K562 (cell line): ENCODE measurements at regions not wholly inside any gene's neighbourhood (a gene's known extent, or its start where the extent isn't known, plus 50 kb on each side); places are given as distances from the start of the nearest gene placed in this dataset.

Experiments
- ATAC-seq: fragments of 200-7000 bp; cut with Tn5 transposase; 3 replicates; pipeline ENCODE4 v1.9.1; 2020; ENCODE audit warnings: moderate library complexity
- BruUV-seq: library from RNA; stranded (reverse); fragments of 400-500 nt; replicated peaks from 2 replicates; lab custom pipeline; 2021; lab: Mats Ljungman, UMichigan
- CTCF ChIA-PET: fragments of 300-600 bp; formaldehyde crosslinking; extraction: SDS; loops from one replicate; lab custom pipeline; 2021; ENCODE audit warnings: low intra/inter-chr PET ratio; lab: Yijun Ruan, JAX
- POLR2A ChIA-PET: fragments of 300-600, 350-650 bp; sonication (Branson Sonifier 250); formaldehyde crosslinking; extraction: SDS; loops from one replicate; lab custom pipeline; 2021; ENCODE audit warnings: antibody characterized with exemption, inconsistent platforms; lab: Yijun Ruan, JAX
- DNase-seq, 4 experiments: peaks; one replicate each; pipeline versions ENCODE4 v3.0.0 to v3.0.0-alpha.2; 2011 to 2018; ENCODE audit warnings: low spot score in 3 of 4, mixed read lengths in 3 of 4; ENCODE audit errors: extremely low read depth in 1 of 4
- FAIRE-seq: peaks from 2 replicates; lab custom pipeline; 2011; peaks lifted over from hg19 to GRCh38; lab: Jason Lieb, UNC
- H2AFZ ChIP-seq: 2 replicates; pipeline ENCODE4 v1.6.0; 2011; ENCODE audit warnings: low read depth, low read length, control low read depth, inconsistent platforms
- H3K27ac ChIP-seq: fragments of 200-600 bp; 3 replicates; pipeline ENCODE4 v1.8.0; 2011; ENCODE audit warnings: low read depth, mild to moderate bottlenecking, control low read depth, inconsistent platforms, low read length, moderate library complexity, mixed read lengths; ENCODE audit errors: extremely low read depth
- H3K27me3 ChIP-seq, 2 experiments: fragments of 300-600 bp in 1 of 2; 2 replicates in 1 of 2; 3 replicates in 1 of 2; pipeline versions ENCODE4 v1.6.0 to v1.8.0; 2011; ENCODE audit warnings: inconsistent platforms in 2 of 2, low read length in 2 of 2, mild to moderate bottlenecking in 1 of 2, mixed read lengths in 1 of 2, moderate library complexity in 1 of 2; ENCODE audit not compliant: control insufficient read depth in 2 of 2, insufficient read depth in 2 of 2
- H3K36me3 ChIP-seq: fragments of 300-600 bp; 3 replicates; pipeline ENCODE4 v1.8.0; 2011; ENCODE audit warnings: mild to moderate bottlenecking, low read length, inconsistent platforms; ENCODE audit not compliant: control insufficient read depth, insufficient read depth
- H3K4me1 ChIP-seq, 2 experiments: fragments of 200-600 bp in 1 of 2; replicated peaks in 1 of 2; 2 replicates in 1 of 2; 3 replicates in 1 of 2; pipeline versions ENCODE4 v1.5.1 to v1.8.0; 2011; ENCODE audit warnings: inconsistent platforms in 2 of 2, low read length in 2 of 2, mild to moderate bottlenecking in 1 of 2, mixed read lengths in 1 of 2, moderate library complexity in 1 of 2; ENCODE audit not compliant: control insufficient read depth in 2 of 2, insufficient read depth in 2 of 2
- H3K4me2 ChIP-seq: 2 replicates; pipeline ENCODE4 v1.6.1; 2011; ENCODE audit warnings: low read length, control low read depth, inconsistent platforms, mixed read lengths; ENCODE audit not compliant: insufficient read depth
- H3K4me3 ChIP-seq: fragments of 200-600 bp; sonication (generic), shearing (Covaris generic); 2 replicates; pipeline ENCODE4 v1.5.1; 2016; ENCODE audit warnings: control low read depth, inconsistent platforms
- H3K79me2 ChIP-seq: fragments of 200-600 bp; 3 replicates; pipeline ENCODE4 v1.8.0; 2011; ENCODE audit warnings: low read length, inconsistent platforms; ENCODE audit not compliant: control insufficient read depth, insufficient read depth
- H3K9ac ChIP-seq, 2 experiments: 2 replicates each; pipeline versions ENCODE4 v1.6.0 to v1.6.1; 2011; ENCODE audit warnings: low read depth in 2 of 2, low read length in 2 of 2, control low read depth in 1 of 2, inconsistent platforms in 1 of 2, mild to moderate bottlenecking in 1 of 2, mixed read lengths in 1 of 2; ENCODE audit not compliant: insufficient read depth in 1 of 2
- H3K9me1 ChIP-seq: one replicate; pipeline ENCODE4 v1.6.0; 2011; ENCODE audit warnings: inconsistent platforms, mild to moderate bottlenecking, low read length, moderate library complexity; ENCODE audit not compliant: control insufficient read depth, insufficient read depth
- H3K9me3 ChIP-seq: replicated peaks from 2 replicates; pipeline ENCODE4 v1.5.1; 2011; ENCODE audit warnings: low read depth, low read length, inconsistent platforms; ENCODE audit not compliant: control insufficient read depth, insufficient read depth
- H4K20me1 ChIP-seq: replicated peaks from 2 replicates; pipeline ENCODE4 v1.6.1; 2011; ENCODE audit warnings: low read length, inconsistent platforms, mixed read lengths; ENCODE audit not compliant: control insufficient read depth, insufficient read depth
- CBX3 ChIP-seq, 2 experiments: IDR thresholded peaks; 1 replicate in 1 of 2; 2 replicates in 1 of 2; pipeline ENCODE4 v1.6.1; 2012; ENCODE audit warnings: inconsistent platforms in 2 of 2, low read length in 2 of 2, borderline replicate concordance in 1 of 2, control low read depth in 1 of 2
- EP400 ChIP-seq: fragments of 450-650 bp; IDR thresholded peaks from 2 replicates; pipeline ENCODE4 v1.6.1; 2017; ENCODE audit warnings: antibody characterized with exemption, mild to moderate bottlenecking, moderate library complexity
- HMGN3 ChIP-seq: IDR thresholded peaks from 2 replicates; pipeline ENCODE4 v1.6.1; 2011; ENCODE audit warnings: borderline replicate concordance, low read depth, mild to moderate bottlenecking, mixed read lengths, low read length; ENCODE audit not compliant: insufficient read length; ENCODE audit errors: extremely low read depth
- NUFIP1 ChIP-seq: fragments of 450-650 bp; IDR thresholded peaks from 2 replicates; pipeline ENCODE4 v1.6.1; 2018; ENCODE audit not compliant: partially characterized antibody
- PML ChIP-seq: IDR thresholded peaks from 2 replicates; pipeline ENCODE4 v1.6.1; 2012; ENCODE audit warnings: low read length, inconsistent platforms
- POLR2A ChIP-seq: fragments of 450-650 bp; conservative IDR thresholded peaks from 2 replicates; pipeline ENCODE4 v1.6.1; 2016
- SETDB1 ChIP-seq: IDR thresholded peaks from one replicate; pipeline ENCODE4 v1.6.1; 2012; ENCODE audit warnings: low read length, control low read depth, inconsistent platforms
- TEAD4 ChIP-seq, 2 experiments: sonication (generic) in 1 of 2; formaldehyde crosslinking in 1 of 2; IDR thresholded peaks; 2 replicates each; pipeline versions ENCODE4 v1.6.1 to v1.8.0; 2012 to 2022; ENCODE audit warnings: borderline replicate concordance in 1 of 2, inconsistent platforms in 1 of 2, low read length in 1 of 2, mild to moderate bottlenecking in 1 of 2, missing genetic modification reagents in 1 of 2
- TRIM24 ChIP-seq, 2 experiments: fragments of 450-650 bp; IDR thresholded peaks; 2 replicates each; pipeline ENCODE4 v1.6.1; 2016
- YY1 ChIP-seq, 3 experiments: IDR thresholded peaks; 2 replicates each; pipeline ENCODE4 v1.6.1; 2011; ENCODE audit warnings: low read length in 2 of 3, mild to moderate bottlenecking in 2 of 3, moderate library complexity in 2 of 3, borderline replicate concordance in 1 of 3, control low read depth in 1 of 3, low read depth in 1 of 3; ENCODE audit not compliant: insufficient read depth in 3 of 3, insufficient replicate concordance in 2 of 3, control insufficient read depth in 1 of 3, insufficient read length in 1 of 3; ENCODE audit errors: extremely low read depth in 1 of 3
- ZBTB11 ChIP-seq, 3 experiments: fragments of 200-800 bp in 1 of 3; fragments of 250-450 bp in 1 of 3; fragments of 450-650 bp in 1 of 3; sonication (Bioruptor Pico) in 1 of 3; sonication (Bioruptor generic) in 1 of 3; formaldehyde crosslinking in 1 of 3; IDR thresholded peaks; 2 replicates each; pipeline versions ENCODE4 v1.6.1 to v1.8.0; 2016 to 2022; ENCODE audit warnings: mild to moderate bottlenecking in 2 of 3, missing genetic modification characterization in 2 of 3, missing compliant biosample characterization in 1 of 3, moderate library complexity in 1 of 3
- ZNF212 ChIP-seq: fragments of 450-650 bp; formaldehyde crosslinking; IDR thresholded peaks from 2 replicates; pipeline ENCODE4 v1.4.0; 2020; ENCODE audit warnings: mild to moderate bottlenecking
- ZNF589 ChIP-seq: fragments of 200-800 bp; sonication (Bioruptor generic); IDR thresholded peaks from 2 replicates; pipeline ENCODE4 v1.6.1; 2016; ENCODE audit warnings: low read depth, missing genetic modification characterization, missing compliant biosample characterization
- WGBS: fragments of 100-300 bp; shearing (Covaris generic); methylation state at CpG from one replicate; pipeline ENCODE4 v1.1.6; 2016; ENCODE audit warnings: low coverage, mixed read lengths; ENCODE audit not compliant: insufficient coverage; ENCODE audit errors: missing lambda C conversion rate; 5-methylcytosine and 5-hydroxymethylcytosine counted together
- in situ Hi-C: fragments of 300-500 bp; cut with MboI; formaldehyde crosslinking; loops from 4 replicates; pipeline ENCODE4 v1.15.0; 2018; ENCODE audit warnings: inconsistent platforms, mixed read lengths
- intact Hi-C: fragments of 100-400 bp; cut with micrococcal nuclease; formaldehyde crosslinking; loops from 2 replicates; pipeline ENCODE4 v1.14.2; 2022
- TF ChIP-seq, protein P1 (sequence below): sonication (generic); formaldehyde crosslinking; IDR thresholded peaks from 2 replicates; pipeline ENCODE4 v1.8.0; 2022; ENCODE audit warnings: missing genetic modification reagents, mild to moderate bottlenecking, borderline replicate concordance

DNA sequence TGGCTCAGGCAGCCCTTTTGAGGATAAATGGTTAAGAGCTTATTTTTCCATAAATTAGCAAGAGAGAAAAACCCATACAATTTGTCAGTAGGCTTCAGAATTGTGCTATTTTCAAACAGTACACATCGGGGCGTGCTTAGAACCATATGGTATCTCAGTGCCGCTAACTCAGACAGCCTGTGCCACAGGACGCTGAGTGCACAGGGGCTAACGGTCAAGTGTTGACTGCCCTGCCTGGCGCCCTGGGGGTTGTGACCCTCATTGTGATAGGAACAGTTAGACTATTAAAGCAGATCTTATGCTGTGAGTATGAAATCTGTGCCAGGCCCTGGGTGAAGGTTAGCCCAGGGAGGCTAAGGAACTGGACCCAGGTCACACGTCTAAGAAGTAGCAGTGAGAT, 1519.7 kb downstream of the BRD1 start:
- Histone ChIP-seq H3K9me1 (no peaks in the 10 kb centered on the region), H3K27me3 (no peaks in the 10 kb centered on the region), H3K4me3 (no peak overlapping the region), H4K20me1 (no peaks in the 10 kb centered on the region), H2AFZ (no peak overlapping the region), H3K36me3 (no peaks in the 10 kb centered on the region), H3K4me1 (no peaks in the 10 kb centered on the region), H3K9me3 (no peaks in the 10 kb centered on the region), H3K79me2 (no peaks in the 10 kb centered on the region), H3K4me2 (no peak overlapping the region), H3K27ac (no peak overlapping the region), H3K9ac (no peak overlapping the region)
- intact Hi-C loops (no loop called here), in situ Hi-C loops (no loop called here)
- ChIA-PET CTCF (no interaction called here), POLR2A (no interaction called here)
- BruUV-seq, result no TSS peak
- WGBS, result 5% methylated on average over 5 of the region's 7 CpGs
- no peak for FAIRE-seq
- no peak for DNase-seq
- no peak for ATAC-seq
- TF ChIP-seq ZBTB11 (CRISPR knock-in tag; IDR thresholded peaks at IDR 0.05), result no peak
- TF ChIP-seq SETDB1, result no peak
- TF ChIP-seq POLR2A, result no peak
- TF ChIP-seq PML, result no peak
- no peak for TF ChIP-seq EP400
- TF ChIP-seq YY1 (IDR thresholded peaks at IDR 0.05; ENCODE audit: borderline replicate concordance in 1 of 3, control insufficient read depth in 1 of 3, extremely low read depth in 1 of 3, insufficient read depth in 3 of 3, insufficient read length in 1 of 3, insufficient replicate concordance in 2 of 3, low read depth in 1 of 3, low read length in 2 of 3), result no peak
- no peak for TF ChIP-seq HMGN3
- TF ChIP-seq TRIM24 (IDR thresholded peaks at IDR 0.05), result no peak
- TF ChIP-seq TEAD4 (IDR thresholded peaks at IDR 0.05; ENCODE audit: low read length), result no peak
- no peak for TF ChIP-seq TEAD4 (CRISPR knock-in tag; IDR thresholded peaks at IDR 0.05; ENCODE audit: borderline replicate concordance)
- no peak for TF ChIP-seq ZNF212 (CRISPR knock-in tag)
- TF ChIP-seq ZNF589, result no peak
- TF ChIP-seq, protein P1, sequence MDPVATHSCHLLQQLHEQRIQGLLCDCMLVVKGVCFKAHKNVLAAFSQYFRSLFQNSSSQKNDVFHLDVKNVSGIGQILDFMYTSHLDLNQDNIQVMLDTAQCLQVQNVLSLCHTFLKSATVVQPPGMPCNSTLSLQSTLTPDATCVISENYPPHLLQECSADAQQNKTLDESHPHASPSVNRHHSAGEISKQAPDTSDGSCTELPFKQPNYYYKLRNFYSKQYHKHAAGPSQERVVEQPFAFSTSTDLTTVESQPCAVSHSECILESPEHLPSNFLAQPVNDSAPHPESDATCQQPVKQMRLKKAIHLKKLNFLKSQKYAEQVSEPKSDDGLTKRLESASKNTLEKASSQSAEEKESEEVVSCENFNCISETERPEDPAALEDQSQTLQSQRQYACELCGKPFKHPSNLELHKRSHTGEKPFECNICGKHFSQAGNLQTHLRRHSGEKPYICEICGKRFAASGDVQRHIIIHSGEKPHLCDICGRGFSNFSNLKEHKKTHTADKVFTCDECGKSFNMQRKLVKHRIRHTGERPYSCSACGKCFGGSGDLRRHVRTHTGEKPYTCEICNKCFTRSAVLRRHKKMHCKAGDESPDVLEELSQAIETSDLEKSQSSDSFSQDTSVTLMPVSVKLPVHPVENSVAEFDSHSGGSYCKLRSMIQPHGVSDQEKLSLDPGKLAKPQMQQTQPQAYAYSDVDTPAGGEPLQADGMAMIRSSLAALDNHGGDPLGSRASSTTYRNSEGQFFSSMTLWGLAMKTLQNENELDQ (CRISPR knock-in tag), result no peak
- no peak for TF ChIP-seq NUFIP1
- no peak for TF ChIP-seq CBX3 (IDR thresholded peaks at IDR 0.05; ENCODE audit: borderline replicate concordance in 1 of 2, low read length in 2 of 2)
